Natural killer cell (primary cell): ENCODE measurements at regions not wholly inside any gene's neighbourhood (a gene's known extent, or its start where the extent isn't known, plus 50 kb on each side); places are given as distances from the start of the nearest gene placed in this dataset.

ENCODE experiments used
- ATAC-seq, 3 donors: fragments of 150-1000 bp in 2 of 3; fragments of 200-7000 bp in 1 of 3; cut with Tn5 transposase; 1 replicate in 1 of 3; 2 replicates in 2 of 3; pipeline ENCODE4 v1.10.0; 2021; ENCODE audit warnings: mild to moderate bottlenecking in 2 of 3, moderate library complexity in 2 of 3
- DNase-seq, 2 donors: peaks; one replicate each; pipeline versions ENCODE4 v3.0.0 to v3.0.0-alpha.2; 2013 to 2021; ENCODE audit warnings: mixed read lengths in 1 of 2
- H3K27ac ChIP-seq: one replicate; pipeline ENCODE4 v1.5.1; 2013; ENCODE audit warnings: mild to moderate bottlenecking, low read length
- H3K27me3 ChIP-seq: one replicate; pipeline ENCODE4 v1.6.1; 2013; ENCODE audit warnings: low read length; ENCODE audit not compliant: control insufficient read depth, insufficient read depth
- H3K36me3 ChIP-seq: one replicate; pipeline ENCODE4 v1.6.1; 2013; ENCODE audit warnings: low read length; ENCODE audit not compliant: control insufficient read depth, insufficient read depth
- H3K4me1 ChIP-seq: one replicate; pipeline ENCODE4 v1.6.1; 2013; ENCODE audit warnings: low read length; ENCODE audit not compliant: control insufficient read depth, insufficient read depth
- H3K4me3 ChIP-seq: one replicate; pipeline ENCODE4 v1.5.1; 2013; ENCODE audit warnings: low read length
- H3K9me3 ChIP-seq: one replicate; pipeline ENCODE4 v1.6.1; 2013; ENCODE audit warnings: low read length; ENCODE audit not compliant: control insufficient read depth, insufficient read depth
- H3K27ac Mint-ChIP-seq, 2 donors: one replicate each; pipeline ENCODE4 v1.8.0; 2022; ENCODE audit warnings: mild to moderate bottlenecking in 2 of 2, mixed read lengths in 2 of 2, moderate library complexity in 1 of 2
- H3K27me3 Mint-ChIP-seq, 2 donors: one replicate each; pipeline ENCODE4 v1.8.0; 2022; ENCODE audit warnings: low read depth in 2 of 2, mixed read lengths in 2 of 2
- H3K36me3 Mint-ChIP-seq: one replicate; pipeline ENCODE4 v1.8.0; 2022; ENCODE audit warnings: mixed read lengths
- H3K4me1 Mint-ChIP-seq, 2 donors: one replicate each; pipeline ENCODE4 v1.8.0; 2022; ENCODE audit warnings: mixed read lengths in 2 of 2
- H3K4me3 Mint-ChIP-seq: one replicate; pipeline ENCODE4 v1.8.0; 2022; ENCODE audit warnings: mild to moderate bottlenecking, moderate library complexity, mixed read lengths
- H3K9me3 Mint-ChIP-seq, 2 donors: one replicate each; pipeline ENCODE4 v1.8.0; 2022; ENCODE audit warnings: mixed read lengths in 2 of 2
- WGBS: methylation state at CpG from one replicate; pipeline ENCODE4 v1.1.7; 2013; ENCODE audit warnings: missing lambda C conversion rate; ENCODE audit not compliant: insufficient coverage; 5-methylcytosine and 5-hydroxymethylcytosine counted together
- intact Hi-C: fragments of 100-400 bp; cut with micrococcal nuclease; formaldehyde crosslinking; loops from one replicate; pipeline ENCODE4 v1.14.2; 2022
- TF ChIP-seq, protein P1 (sequence below): fragments of 200-600 bp; IDR thresholded peaks from one replicate; pipeline ENCODE4 v1.8.0; 2022; ENCODE audit warnings: antibody characterized with exemption

DNA sequence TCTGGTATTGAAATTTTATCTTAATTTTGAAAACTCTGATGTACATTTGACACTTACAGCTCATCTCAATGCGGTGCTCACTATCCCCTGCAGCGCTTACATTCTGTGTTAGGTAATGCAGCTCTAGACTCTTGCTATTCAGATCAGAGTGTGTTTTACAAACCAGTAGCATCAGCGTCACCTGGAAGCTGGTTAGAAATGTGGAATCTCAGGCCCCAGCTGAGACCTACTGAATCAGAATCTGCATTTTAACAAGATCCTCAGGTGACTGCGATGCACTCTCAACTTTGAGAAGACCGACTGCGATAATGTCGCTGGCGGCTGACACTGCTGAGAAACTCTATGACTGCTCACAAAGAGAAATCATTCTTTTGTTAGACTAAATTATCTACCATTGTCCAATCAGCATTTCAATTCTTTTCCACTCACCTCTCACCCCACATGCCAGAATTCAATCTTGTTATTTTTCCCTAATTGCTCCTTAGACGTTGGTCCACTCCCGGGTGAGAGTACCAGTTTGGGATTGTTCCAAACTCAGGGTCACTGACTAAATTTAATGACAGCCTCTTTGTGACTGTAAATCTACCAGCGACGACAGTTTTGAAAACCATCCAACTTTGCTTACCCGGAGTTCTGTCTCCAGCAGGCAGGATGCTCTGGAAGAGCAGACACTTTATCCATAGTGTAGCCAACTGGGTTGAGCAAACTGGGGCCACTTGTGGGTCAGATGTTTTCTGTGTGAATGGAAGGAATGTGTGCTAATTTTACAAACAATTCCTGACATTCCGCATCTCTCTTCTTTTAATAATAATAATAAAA is 140.1 kb upstream of the BTBD3 start:
- no peaks in the 10 kb centered on the region for H3K27me3 Mint-ChIP-seq
- Histone ChIP-seq H3K4me3 (no peak overlapping the region), H3K27ac (no peak overlapping the region), H3K4me1 (no peaks in the 10 kb centered on the region), H3K36me3 (no peaks in the 10 kb centered on the region), H3K27me3 (no peaks in the 10 kb centered on the region), H3K9me3 (no peaks in the 10 kb centered on the region)
- H3K27ac Mint-ChIP-seq = no peak overlapping the region
- H3K9me3 Mint-ChIP-seq = peaks cover 3 to 4% of the 10 kb centered on the region in 2 donors
- no peak for DNase-seq
- H3K4me1 Mint-ChIP-seq = no peaks in the 10 kb centered on the region
- intact Hi-C loops = no loop called here
- H3K4me3 Mint-ChIP-seq = no peak overlapping the region
- TF ChIP-seq, protein P1, sequence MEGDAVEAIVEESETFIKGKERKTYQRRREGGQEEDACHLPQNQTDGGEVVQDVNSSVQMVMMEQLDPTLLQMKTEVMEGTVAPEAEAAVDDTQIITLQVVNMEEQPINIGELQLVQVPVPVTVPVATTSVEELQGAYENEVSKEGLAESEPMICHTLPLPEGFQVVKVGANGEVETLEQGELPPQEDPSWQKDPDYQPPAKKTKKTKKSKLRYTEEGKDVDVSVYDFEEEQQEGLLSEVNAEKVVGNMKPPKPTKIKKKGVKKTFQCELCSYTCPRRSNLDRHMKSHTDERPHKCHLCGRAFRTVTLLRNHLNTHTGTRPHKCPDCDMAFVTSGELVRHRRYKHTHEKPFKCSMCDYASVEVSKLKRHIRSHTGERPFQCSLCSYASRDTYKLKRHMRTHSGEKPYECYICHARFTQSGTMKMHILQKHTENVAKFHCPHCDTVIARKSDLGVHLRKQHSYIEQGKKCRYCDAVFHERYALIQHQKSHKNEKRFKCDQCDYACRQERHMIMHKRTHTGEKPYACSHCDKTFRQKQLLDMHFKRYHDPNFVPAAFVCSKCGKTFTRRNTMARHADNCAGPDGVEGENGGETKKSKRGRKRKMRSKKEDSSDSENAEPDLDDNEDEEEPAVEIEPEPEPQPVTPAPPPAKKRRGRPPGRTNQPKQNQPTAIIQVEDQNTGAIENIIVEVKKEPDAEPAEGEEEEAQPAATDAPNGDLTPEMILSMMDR = no peak
- H3K36me3 Mint-ChIP-seq = no peaks in the 10 kb centered on the region
- ATAC-seq = no peak
- 72% methylated on average over 13 of the region's 14 CpGs for whole genome bisulfite sequencing

DNA sequence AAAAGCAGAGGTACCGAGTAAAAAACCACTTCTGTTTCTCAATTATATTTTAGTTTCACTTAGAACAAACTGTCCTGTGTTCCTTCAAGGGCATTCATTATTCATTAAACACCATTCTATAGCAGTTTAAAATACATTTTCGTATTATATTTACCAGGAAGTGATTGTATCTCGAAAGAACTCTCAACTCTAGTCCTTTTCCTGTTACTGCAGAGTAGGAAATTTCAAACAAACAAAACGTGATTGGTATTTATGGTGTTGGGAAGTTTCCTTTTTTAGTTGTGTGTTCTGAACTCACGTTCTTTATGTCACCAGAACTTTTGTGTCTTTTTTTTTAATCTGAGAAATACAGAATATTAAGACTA is 139.5 kb upstream of the BTBD3 start:
- Mint-ChIP-seq H3K4me1 (no peaks in the 10 kb centered on the region), H3K36me3 (no peaks in the 10 kb centered on the region), H3K4me3 (no peak overlapping the region), H3K27me3 (no peaks in the 10 kb centered on the region), H3K27ac (no peak overlapping the region), H3K9me3 (peaks cover 4% of the 10 kb centered on the region in 2 donors)
- intact Hi-C loops = no loop called here
- Histone ChIP-seq H3K36me3 (no peaks in the 10 kb centered on the region), H3K27ac (no peak overlapping the region), H3K4me1 (no peaks in the 10 kb centered on the region), H3K9me3 (no peaks in the 10 kb centered on the region), H3K4me3 (no peak overlapping the region), H3K27me3 (no peaks in the 10 kb centered on the region)
- 0% methylated on average over 1 of the region's 5 CpGs for whole genome bisulfite sequencing
- TF ChIP-seq, protein P1 = no peak
- ATAC-seq = no peak
- DNase-seq = no peak

DNA sequence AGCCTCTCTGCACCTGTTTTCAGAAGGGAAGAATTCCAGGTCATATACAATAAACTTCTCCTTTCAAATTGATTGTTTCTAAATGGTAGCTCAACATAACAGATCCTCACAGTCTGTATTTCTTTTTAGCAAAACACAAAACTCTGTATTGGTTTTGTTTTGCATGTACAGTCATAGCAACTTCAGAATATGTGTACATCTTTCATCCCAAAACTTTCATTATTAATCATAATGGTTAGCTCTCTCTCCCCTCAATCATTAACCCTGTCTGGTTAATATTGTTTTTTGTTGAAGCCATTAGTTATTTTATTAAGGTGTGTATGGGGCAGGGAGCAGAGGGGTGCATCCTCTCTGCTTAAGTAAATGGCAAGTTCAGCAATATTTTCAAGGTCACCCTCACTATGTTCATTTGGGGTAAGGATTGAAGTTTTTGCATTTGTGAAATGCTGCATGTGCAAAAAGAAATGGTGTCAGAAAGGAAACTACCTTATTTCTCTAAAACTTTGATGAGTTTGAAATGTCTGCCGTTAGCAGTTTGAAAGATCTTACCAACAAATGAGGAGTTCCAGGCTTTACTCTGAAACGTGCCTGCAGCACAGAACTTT is 136.8 kb upstream of the BTBD3 start:
- Histone ChIP-seq H3K27me3 (no peaks in the 10 kb centered on the region), H3K4me3 (no peak overlapping the region), H3K36me3 (no peaks in the 10 kb centered on the region), H3K4me1 (no peaks in the 10 kb centered on the region), H3K27ac (no peak overlapping the region), H3K9me3 (no peaks in the 10 kb centered on the region)
- TF ChIP-seq, protein P1 = no peak
- ATAC-seq (no peak), DNase-seq (no peak)
- WGBS = 78% methylated on average over 2 of the region's 2 CpGs
- Mint-ChIP-seq H3K36me3 (no peaks in the 10 kb centered on the region), H3K27me3 (no peaks in the 10 kb centered on the region), H3K4me1 (no peaks in the 10 kb centered on the region), H3K4me3 (no peak overlapping the region), H3K9me3 (peaks cover 4 to 7% of the 10 kb centered on the region in 2 donors), H3K27ac (no peak overlapping the region)
- intact Hi-C loops = no loop called here
